ENCODE measurements at regions not wholly inside any gene's neighbourhood (a gene's known extent, or its start where the extent isn't known, plus 50 kb on each side); places are given as distances from the start of the nearest gene placed in this dataset.
A peak's percentile ranks its signal among the peaks of the same experiment; 100 is the strongest.

DNA sequence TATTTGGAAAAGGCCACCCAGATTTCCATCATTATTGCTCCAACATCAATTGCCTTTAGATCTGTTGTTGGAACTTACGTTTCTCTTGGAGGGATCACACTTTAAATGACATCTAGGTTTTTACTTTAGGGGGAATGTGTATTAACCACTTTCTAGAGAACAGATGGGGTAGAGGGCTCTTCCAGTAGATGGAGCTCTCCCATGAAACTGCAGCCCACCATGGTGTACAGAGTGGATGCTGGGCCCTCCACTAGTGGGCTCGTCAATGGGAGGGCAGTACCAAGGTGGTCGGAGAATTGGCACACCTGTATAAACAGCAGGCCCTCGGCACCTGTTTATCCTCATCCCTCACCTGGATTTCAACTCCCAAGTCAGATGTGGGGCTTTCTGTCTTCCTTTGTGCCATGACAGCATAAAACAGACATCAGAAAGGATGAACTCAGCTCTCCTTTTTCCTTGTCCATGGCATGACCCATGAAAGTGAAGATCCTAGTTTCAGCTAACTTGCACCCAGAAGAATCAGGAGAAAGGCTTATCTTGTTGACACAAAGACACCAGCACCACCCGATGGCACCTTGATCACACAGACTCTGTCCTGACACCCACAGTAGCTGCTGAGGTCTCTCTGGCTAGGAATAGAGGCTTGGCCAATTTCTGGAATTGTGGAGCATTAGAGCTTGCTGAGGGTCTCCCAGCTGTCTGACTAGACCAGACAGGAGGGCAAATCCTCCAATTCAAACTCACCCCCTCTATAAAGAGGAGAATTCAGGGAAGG lies 150.5 kb downstream of the CYP26A1 start:
- no TSS peak for BruUV-seq (replicated peaks)
- H3K79me2 ChIP-seq (ENCODE audit: insufficient read depth, low read length) = no peaks in the 10 kb centered on the region
- H3K27ac ChIP-seq (ENCODE audit: low read depth, low read length) = no peak overlapping the region
- CTCF ChIA-PET = interaction anchor here (0.7 to 1.7 kb wide), 2 partner anchors 17 to 108 kb away, joined by 3 to 4 read pairs; no protein-coding TSS in a partner anchor
- no peaks in the 10 kb centered on the region for H3K9me2 ChIP-seq (ENCODE audit: insufficient read depth)
- TF ChIP-seq ZBTB33 (IDR thresholded peaks at IDR 0.05; ENCODE audit: extremely low read depth, insufficient replicate concordance, low read length) (no peak), ELF1 (IDR thresholded peaks at IDR 0.05; ENCODE audit: borderline replicate concordance, low read depth) (no peak), RAD21 (IDR thresholded peaks at IDR 0.05; ENCODE audit: low read depth) (peak; percentile 44)
- TF ChIP-seq, protein P1, sequence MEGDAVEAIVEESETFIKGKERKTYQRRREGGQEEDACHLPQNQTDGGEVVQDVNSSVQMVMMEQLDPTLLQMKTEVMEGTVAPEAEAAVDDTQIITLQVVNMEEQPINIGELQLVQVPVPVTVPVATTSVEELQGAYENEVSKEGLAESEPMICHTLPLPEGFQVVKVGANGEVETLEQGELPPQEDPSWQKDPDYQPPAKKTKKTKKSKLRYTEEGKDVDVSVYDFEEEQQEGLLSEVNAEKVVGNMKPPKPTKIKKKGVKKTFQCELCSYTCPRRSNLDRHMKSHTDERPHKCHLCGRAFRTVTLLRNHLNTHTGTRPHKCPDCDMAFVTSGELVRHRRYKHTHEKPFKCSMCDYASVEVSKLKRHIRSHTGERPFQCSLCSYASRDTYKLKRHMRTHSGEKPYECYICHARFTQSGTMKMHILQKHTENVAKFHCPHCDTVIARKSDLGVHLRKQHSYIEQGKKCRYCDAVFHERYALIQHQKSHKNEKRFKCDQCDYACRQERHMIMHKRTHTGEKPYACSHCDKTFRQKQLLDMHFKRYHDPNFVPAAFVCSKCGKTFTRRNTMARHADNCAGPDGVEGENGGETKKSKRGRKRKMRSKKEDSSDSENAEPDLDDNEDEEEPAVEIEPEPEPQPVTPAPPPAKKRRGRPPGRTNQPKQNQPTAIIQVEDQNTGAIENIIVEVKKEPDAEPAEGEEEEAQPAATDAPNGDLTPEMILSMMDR (IDR thresholded peaks at IDR 0.05 in 2 of 3, conservative IDR thresholded peaks at IDR 0.05 in 1 of 3; ENCODE audit: borderline replicate concordance in 1 of 3, insufficient read depth in 1 of 3, low read depth in 2 of 3, low read length in 2 of 3) = peak in 2 of 3 experiments; percentile 13 to 16; a peak in 2 of 6 replicates
- peak; percentile 44; the same call in 1 of the 2 replicates for ATAC-seq
- H3K9me3 ChIP-seq (ENCODE audit: control insufficient read depth in 1 of 2, insufficient read depth in 1 of 2, low read depth in 1 of 2, low read length in 2 of 2) = no peaks in the 10 kb centered on the region
- H3K27me3 ChIP-seq (ENCODE audit: insufficient read depth, low read length) = no peaks in the 10 kb centered on the region
- H3K4me3 ChIP-seq (replicated peaks in 1 of 2; ENCODE audit: low read depth in 1 of 2, low read length in 2 of 2) = no peak overlapping the region
- H4K20me1 ChIP-seq (ENCODE audit: insufficient read depth) = no peaks in the 10 kb centered on the region
- intact Hi-C loops (cut with micrococcal nuclease) = no loop called here
- H3K4me2 ChIP-seq (ENCODE audit: low read length) = no peak overlapping the region
- no peak overlapping the region for H2AFZ ChIP-seq (ENCODE audit: low read depth, low read length, poor library complexity, severe bottlenecking)
- no peak for DNase-seq (ENCODE audit: low read depth, low spot score)
- no peak overlapping the region for H3K9ac ChIP-seq (ENCODE audit: low read length)
- H3K36me3 ChIP-seq (ENCODE audit: control insufficient read depth in 1 of 2, insufficient read depth in 2 of 2, low read length in 2 of 2) = no peaks in the 10 kb centered on the region
- no peaks in the 10 kb centered on the region for H3K4me1 ChIP-seq (ENCODE audit: control insufficient read depth in 1 of 2, insufficient read depth in 2 of 2, low read length in 2 of 2)
- RAD21 ChIA-PET (ENCODE audit: low non-redundant PET in 1 of 2, low total read pairs in 2 of 2, uncharacterized antibody in 2 of 2, unreplicated experiment in 2 of 2) = no interaction called here
- POLR2A ChIA-PET = no interaction called here

All from HCT116 (cell line).